ENCODE measurements at regions not wholly inside any gene's neighbourhood (a gene's known extent, or its start where the extent isn't known, plus 50 kb on each side); places are given as distances from the start of the nearest gene placed in this dataset.

- no peaks in the 10 kb centered on the region for H3K27me3 Mint-ChIP-seq (ENCODE audit: low read depth)
- H3K4me3 Mint-ChIP-seq, result no peak overlapping the region
- TF ChIP-seq CTCF (IDR thresholded peaks at IDR 0.05; ENCODE audit: unreplicated experiment), result no peak
- H3K4me1 Mint-ChIP-seq, result no peaks in the 10 kb centered on the region
- H3K36me3 Mint-ChIP-seq, result no peaks in the 10 kb centered on the region
- no peak overlapping the region for H3K27ac Mint-ChIP-seq
- H3K9me3 Mint-ChIP-seq, result peaks cover 56% of the 10 kb centered on the region
- no peak for DNase-seq (ENCODE audit: low spot score in 2 of 2, unreplicated experiment in 2 of 2)
Observed at GRCh38 chr5:163079618-163080017, 357.8 kb upstream of the CCNG1 start.

GRCh38 chr5:163089230-163089629 lies 348.2 kb upstream of the CCNG1 start:
- H3K27me3 Mint-ChIP-seq (ENCODE audit: low read depth), result no peaks in the 10 kb centered on the region
- no peak for DNase-seq (ENCODE audit: low spot score in 2 of 2, unreplicated experiment in 2 of 2)
- no peaks in the 10 kb centered on the region for H3K36me3 Mint-ChIP-seq
- peaks cover 22% of the 10 kb centered on the region for H3K4me1 Mint-ChIP-seq
- H3K4me3 Mint-ChIP-seq, result no peak overlapping the region
- H3K9me3 Mint-ChIP-seq, result peaks cover 5% of the 10 kb centered on the region
- no peak for TF ChIP-seq CTCF (IDR thresholded peaks at IDR 0.05; ENCODE audit: unreplicated experiment)
- peak overlapping the region; percentile 0 for H3K27ac Mint-ChIP-seq

GRCh38 chr5:163089926-163090325 lies 347.5 kb upstream of the CCNG1 start:
- no peak for TF ChIP-seq CTCF (IDR thresholded peaks at IDR 0.05; ENCODE audit: unreplicated experiment)
- Mint-ChIP-seq H3K36me3 (no peaks in the 10 kb centered on the region), H3K4me3 (no peak overlapping the region), H3K9me3 (no peaks in the 10 kb centered on the region), H3K27me3 (ENCODE audit: low read depth) (no peaks in the 10 kb centered on the region), H3K27ac (peak overlapping the region; percentile 60), H3K4me1 (peaks cover 26% of the 10 kb centered on the region)
- DNase-seq (ENCODE audit: low spot score in 2 of 2, unreplicated experiment in 2 of 2), result no peak

- H3K4me1 Mint-ChIP-seq, result peaks cover 16% of the 10 kb centered on the region
- H3K36me3 Mint-ChIP-seq, result no peaks in the 10 kb centered on the region
- TF ChIP-seq CTCF (IDR thresholded peaks at IDR 0.05; ENCODE audit: unreplicated experiment), result no peak
- no peaks in the 10 kb centered on the region for H3K9me3 Mint-ChIP-seq
- no peaks in the 10 kb centered on the region for H3K27me3 Mint-ChIP-seq (ENCODE audit: low read depth)
- no peak overlapping the region for H3K4me3 Mint-ChIP-seq
- no peak overlapping the region for H3K27ac Mint-ChIP-seq
- DNase-seq (ENCODE audit: low spot score in 2 of 2, unreplicated experiment in 2 of 2), result no peak
Observed at GRCh38 chr5:163094492-163095180, 342.8 kb upstream of the CCNG1 start.

- Mint-ChIP-seq H3K27me3 (ENCODE audit: low read depth) (peaks cover 5% of the 10 kb centered on the region), H3K27ac (no peak overlapping the region), H3K36me3 (no peaks in the 10 kb centered on the region), H3K4me3 (no peak overlapping the region), H3K4me1 (peaks cover 2% of the 10 kb centered on the region), H3K9me3 (no peaks in the 10 kb centered on the region)
- no peak for TF ChIP-seq CTCF (IDR thresholded peaks at IDR 0.05; ENCODE audit: unreplicated experiment)
- no peak for DNase-seq (ENCODE audit: low spot score in 2 of 2, unreplicated experiment in 2 of 2)
Observed at GRCh38 chr5:163104464-163104863, 332.9 kb upstream of the CCNG1 start.

GRCh38 chr5:163105456-163105855 lies 331.9 kb upstream of the CCNG1 start:
- TF ChIP-seq CTCF (IDR thresholded peaks at IDR 0.05; ENCODE audit: unreplicated experiment), result no peak
- DNase-seq (ENCODE audit: low spot score in 2 of 2, unreplicated experiment in 2 of 2), result no peak
- Mint-ChIP-seq H3K27ac (no peak overlapping the region), H3K4me3 (no peak overlapping the region), H3K9me3 (no peaks in the 10 kb centered on the region), H3K27me3 (ENCODE audit: low read depth) (peaks cover 5% of the 10 kb centered on the region), H3K4me1 (peaks cover 2% of the 10 kb centered on the region), H3K36me3 (no peaks in the 10 kb centered on the region)
